SHP77 (cell line): ENCODE measurements at regions not wholly inside any gene's neighbourhood (a gene's known extent, or its start where the extent isn't known, plus 50 kb on each side); places are given as distances from the start of the nearest gene placed in this dataset.

Experiments
- DNase-seq, 2 experiments: peaks; one replicate each; lab custom pipeline; 2025; lab: John Stamatoyannopoulos, UW

DNA sequence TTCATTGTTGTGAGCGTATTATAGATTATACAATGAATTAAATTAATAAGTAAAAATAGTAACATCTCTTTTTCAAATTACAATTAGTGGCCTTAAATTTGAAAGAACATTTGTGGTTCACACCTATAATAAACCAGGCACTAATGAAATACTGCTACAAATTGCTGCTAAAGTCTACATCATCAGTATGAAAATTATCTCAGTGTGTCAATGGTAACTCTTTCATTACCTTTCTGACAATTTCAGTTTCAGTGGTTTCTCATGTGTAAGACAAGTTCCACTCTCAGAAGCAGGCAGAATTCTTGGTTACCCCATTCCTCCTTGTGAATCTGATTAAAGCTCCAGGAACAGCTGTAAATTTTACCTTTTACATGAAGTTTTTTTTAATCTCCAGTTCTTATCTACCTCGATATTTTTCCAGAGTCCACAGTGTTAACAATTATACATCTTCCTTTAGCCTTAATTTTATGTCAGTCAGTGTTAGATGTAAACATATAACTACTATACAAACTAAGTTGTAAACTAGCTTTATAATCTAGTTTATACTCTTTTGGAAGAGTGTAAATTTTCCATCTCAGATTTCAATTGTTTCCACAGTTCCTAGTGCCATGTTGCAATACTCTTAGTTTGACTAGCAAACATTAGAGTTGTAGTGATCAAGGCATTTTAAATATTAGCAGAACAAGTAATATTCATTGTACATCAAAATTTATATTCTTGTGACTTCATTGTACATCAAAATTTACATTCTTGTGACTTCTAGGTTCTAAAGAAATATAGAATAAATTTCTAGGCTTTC is 1038.4 kb downstream of the EPHA7 start:
- DNase-seq = no peak

DNA sequence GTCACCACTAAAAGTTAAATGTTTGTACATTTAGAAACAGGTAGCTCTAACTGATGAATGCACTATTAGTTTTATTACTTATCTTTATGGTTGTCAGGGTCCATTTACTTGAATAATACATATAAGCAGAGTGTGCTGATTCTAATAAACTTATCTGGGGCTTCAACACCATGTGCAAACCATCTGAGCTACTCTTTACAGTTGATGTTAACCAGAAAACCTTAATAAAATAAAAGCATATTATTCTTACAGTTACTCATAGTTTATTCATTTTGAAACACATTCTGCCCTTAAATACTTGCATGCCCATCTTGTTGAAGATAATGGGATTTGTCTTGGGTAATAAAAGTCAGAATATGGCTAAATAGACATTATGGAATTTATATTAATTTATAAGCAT is 1042.2 kb downstream of the EPHA7 start:
- DNase-seq = no peak

DNA sequence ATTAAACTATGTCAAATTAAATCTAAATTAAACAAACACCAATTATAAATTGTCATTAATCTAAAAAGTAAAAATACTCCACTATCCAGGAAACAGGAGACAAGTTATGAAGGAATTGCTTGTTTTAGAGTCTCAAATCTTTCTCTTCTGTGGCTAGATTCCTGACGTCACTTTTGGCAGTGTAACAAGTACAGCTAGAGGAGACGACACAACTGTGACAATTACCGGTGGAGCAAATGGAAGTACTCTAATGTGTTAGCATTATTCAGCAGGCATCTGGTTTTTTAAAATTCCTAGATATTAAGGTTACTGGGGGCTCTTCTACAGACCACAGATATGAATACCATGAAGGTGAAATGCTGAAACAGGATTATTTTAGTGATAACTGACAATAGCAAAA is 1042.7 kb downstream of the EPHA7 start:
- DNase-seq = peak; percentile 36 to 53

DNA sequence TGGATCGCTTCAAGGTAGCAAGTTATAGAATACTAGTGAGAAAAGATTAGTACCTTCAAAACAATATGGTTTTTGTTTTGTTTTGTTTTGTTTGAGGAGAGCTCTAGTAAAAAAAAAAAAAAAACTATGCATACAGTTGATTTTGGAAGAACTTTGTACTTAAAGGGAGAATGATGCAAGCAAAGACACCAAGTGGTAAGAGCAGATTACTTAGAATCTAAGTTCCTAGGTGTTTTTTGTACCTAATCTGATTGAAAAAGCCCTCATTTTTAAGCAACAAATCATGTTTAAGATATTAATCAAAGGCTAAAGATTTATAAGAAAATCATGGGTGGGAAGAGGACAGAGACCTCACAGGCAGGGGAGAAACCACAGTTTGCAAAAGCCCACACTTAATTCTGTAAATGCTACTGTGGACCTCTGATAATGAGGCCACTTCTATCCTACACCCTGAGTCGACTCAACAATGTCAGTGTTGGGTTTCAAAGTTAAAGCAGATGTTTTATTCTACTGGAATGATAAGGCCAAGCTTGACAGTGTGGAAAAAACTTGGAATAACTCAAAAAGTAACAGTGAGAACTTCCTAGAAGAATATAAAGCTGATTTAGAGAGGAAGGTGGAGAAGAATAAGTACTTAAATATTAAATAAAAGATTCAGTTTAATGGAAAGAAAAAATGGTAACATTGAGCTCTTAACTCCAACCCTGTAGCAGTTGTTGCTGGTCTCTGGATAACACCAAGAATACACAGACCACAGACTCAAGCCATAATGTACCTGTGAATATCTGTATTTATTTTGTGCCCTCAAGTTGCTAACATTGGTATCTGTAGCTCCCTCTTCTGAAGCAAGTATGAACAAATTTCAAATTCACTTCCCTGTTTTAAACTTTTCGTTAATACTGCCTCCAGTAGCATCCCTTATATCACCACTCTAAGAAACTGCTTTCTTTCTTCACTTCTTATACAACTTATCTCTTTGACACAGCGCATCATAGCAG is 1047.8 kb downstream of the EPHA7 start:
- no peak for DNase-seq

DNA sequence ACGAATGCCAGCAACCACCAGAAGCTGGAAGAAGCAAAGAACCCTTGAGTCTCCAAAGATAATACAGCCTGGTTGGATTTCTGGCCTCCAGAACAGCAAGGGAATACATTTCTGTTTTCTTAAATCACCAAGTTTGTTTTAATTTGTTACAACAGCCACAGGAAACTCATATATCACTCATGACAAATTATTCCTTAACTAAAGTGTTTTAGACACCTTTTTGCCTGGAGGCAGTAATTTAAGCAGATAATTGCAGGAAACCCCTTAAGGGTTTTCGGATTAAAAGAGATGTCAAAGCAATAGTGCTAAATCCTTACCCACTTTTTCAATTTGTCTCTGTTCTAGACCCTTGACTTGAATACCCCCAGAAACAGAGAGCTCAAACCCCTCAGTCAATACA is 1050.0 kb downstream of the EPHA7 start:
- DNase-seq = no peak

DNA sequence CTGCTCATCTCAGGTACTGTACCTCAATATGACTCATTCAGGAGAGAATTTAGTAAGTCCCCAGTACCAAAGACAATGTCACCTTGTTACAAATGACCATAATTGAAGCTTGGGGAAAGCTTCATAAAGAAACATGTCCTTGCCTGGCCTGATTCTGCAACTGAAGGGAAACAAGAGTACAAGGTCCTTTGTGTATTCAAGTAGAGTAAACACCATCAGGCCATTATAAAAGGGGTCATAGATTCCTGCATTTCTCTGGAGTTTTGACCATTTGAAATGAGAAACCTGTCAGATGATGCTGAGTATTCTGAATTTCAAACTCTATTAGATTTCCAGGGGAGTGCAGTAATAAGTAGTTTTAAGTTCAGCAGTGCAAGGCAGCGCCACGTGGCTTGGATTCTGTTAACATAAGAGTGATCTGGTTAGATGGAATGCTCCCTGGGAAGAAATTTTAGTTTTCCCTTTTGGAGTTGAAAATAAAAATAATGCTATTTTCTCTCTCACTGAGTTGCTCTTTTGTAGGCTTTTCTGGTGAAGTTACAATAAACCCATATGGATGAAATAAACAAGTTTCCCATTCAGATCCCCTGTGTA is 1054.3 kb downstream of the EPHA7 start:
- DNase-seq = peak in 1 of 2 experiments; percentile 4

DNA sequence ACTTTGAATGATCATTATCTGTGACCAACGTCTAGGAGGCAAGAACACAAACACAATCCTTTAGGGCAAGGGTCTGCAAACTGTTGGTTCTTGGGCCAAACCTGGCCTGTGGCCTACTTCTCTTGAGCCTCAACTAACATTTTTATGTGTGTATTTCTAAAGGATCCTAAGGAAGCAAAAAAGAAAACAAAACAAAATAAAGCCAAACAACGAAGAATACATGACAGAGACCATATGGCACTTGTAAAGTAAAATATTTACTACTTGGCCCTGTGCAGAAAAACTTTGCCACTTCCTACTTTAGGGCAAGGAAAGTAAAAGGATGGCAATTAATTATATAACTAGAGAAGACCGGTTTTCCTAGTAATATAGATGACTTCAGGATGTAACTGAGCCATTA is 1056.2 kb downstream of the EPHA7 start:
- DNase-seq = no peak

DNA sequence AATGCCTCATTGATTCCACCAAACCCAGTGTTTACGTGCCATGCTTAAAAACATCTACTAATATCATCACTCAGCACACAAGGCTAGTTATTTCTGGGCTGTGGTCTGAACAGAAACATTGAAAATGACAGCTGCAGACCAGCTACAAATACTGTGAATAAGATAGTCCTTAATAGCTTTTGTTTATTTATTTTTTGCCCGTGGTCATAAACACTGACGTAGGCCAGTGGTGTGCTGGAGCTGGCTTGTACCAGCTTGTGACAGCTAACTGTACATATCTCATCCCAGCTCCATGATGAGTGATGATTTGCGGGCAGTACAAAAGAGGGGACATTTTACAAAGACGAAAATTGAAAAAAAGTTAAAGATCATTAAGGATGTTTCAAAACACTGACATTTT is 1057.0 kb downstream of the EPHA7 start:
- no peak for DNase-seq

DNA sequence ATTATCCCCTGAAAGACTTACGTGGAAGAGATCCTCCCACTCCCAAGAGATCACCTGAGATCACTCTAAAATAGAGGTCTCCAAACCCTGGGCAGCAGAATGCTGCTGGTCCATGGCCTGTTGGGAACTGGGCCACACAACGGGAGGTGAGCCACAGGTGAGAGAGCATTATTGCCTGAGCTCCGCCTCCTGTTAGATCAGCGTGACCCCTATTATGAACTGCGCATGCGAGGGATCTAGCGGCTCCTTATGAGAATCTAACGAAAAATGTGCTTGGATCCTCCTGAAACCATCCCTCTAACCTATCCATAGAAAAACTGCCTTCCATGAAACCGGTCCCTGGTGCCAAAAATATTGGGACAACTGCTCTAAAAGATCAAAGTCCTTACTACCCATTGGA is 1057.4 kb downstream of the EPHA7 start:
- DNase-seq = no peak

DNA sequence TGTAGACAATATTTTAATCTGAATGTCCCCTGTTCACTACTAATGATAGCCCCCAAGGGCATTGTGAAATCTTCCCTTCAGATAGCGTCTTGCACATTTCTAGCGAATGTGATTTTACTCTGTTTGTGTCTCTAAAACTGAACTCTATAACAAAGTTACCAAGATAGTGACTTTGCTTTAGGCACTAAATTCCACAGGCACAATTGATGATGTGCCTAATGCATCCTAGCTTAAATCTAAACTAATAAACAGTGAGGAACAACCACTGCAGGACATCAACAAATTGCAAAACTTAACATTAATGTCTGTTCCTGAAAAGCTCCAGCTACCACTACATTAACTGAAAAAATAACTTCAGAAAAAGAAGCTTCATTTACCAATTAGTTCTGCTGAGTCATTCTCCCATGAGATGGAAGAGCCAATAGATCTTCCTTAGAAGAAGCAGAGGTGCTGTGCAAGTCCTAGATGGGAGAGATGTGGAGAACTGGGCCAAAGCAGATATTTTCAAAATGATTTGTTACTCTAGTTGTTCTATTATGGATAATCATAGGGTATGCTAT is 1065.0 kb downstream of the EPHA7 start:
- no peak for DNase-seq

DNA sequence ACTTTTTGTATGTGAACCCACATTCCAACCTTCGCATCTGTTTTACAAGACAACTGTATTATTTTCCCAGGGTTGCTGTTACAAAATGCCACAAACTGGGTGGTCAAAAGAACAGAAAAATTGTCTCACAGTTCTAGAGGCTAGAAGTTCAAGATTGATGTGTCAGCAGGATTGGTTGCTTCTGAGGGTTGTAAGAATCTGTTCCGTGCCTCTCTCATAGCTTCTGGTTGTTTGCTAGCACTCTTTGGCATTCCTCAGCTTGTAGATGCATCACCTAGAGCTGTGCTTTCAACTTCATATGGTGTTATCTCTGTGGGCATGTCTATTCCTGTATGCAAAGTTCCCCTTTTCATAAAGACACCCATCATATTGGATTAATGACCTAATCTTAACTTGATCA is 1067.2 kb downstream of the EPHA7 start:
- DNase-seq = no peak

DNA sequence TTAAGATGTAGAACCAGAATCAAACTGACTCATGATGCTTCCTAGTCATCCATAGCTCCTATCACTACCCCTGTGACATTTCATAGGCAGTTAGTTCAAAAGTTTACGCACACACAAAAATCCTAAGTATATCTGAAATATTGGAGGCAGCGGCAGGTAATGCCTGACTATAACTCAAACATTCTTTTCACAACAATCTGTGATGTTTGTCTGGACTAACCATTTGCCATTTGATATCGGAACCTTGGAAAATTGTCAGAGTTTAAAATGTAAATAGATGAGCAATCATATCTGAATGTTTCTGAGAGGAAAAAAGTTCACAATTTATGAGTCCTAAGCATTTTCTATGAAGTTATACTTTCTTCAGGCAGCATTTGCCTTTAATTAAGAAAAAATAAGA is 1078.2 kb downstream of the EPHA7 start:
- no peak for DNase-seq

DNA sequence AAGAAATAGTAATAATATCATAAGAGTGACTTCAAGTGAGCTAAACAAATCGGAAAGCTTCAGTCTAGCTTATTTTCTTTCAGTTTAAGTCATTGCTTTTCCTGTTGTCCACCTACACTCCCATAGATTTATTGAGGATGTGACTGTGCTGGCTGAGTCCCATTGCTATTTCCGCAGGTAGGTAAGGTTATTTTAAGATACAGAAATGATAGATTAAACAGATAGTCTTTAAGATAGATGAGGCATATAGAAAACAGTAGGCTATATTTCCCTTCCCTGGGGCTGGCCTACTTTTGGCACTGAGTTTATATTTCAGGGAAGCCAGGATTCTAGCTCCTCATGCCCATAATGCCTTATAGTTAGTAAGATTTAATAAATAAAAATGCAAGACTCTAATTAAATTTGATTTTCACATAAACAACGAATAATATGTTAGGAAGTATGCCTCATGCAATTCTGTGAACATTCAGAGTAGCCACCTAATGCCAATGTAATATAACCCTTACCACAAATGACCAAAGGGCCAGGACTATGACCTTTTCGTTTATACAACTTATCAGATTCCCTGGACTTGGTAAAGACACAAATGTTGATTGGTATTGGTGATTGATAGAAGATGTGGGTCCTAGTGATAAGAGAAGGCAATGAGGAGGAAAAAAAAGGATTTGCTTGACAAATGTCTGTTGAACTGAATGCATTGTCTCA is 1079.3 kb downstream of the EPHA7 start:
- DNase-seq = no peak

DNA sequence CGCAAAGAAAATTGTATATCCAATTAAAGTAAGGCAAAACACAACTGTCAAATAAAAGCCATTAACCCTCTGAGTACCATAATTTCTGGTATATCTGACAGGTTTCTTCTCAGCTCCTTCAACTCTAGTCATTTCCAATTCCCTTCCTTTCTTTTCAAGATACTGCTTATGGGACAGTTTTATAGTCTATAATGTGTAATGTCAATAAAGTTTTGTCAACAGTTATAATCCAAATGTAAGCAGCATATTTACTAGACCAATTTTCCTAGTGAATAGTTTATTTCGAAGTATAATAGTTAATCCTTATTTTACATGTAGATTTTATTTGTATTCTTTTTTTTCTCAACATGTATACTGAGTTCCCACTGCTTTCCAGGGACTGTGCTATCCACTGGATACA is 1081.8 kb downstream of the EPHA7 start:
- DNase-seq = no peak

DNA sequence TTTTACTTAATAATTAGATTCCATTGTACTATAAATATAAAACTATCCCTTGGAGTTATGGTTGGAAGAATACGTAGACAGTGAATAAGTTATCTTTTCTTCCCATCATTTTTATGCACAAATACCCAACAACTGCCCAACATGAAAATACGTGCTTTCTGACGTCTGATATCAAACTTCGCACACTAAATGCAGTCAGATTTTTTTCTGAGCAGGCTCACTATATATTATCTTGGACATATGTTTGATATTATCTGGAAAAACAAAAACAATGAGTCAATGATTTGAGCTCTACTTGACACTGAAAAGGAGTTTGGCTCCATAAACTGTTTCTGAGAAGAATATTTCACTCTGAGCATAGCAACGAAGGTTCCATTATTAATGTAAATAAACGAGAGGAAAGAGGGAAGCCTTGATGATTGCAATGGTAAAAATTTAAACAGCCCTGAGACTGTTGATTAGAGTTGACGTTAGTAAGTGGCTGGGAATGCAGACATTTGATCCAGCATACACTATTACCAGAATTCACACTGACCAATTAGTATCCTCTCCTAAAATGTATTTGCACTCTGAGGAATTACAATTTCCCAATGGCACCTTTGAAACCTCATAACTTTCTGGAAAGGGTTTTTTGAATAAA is 1090.0 kb downstream of the EPHA7 start:
- DNase-seq = no peak

DNA sequence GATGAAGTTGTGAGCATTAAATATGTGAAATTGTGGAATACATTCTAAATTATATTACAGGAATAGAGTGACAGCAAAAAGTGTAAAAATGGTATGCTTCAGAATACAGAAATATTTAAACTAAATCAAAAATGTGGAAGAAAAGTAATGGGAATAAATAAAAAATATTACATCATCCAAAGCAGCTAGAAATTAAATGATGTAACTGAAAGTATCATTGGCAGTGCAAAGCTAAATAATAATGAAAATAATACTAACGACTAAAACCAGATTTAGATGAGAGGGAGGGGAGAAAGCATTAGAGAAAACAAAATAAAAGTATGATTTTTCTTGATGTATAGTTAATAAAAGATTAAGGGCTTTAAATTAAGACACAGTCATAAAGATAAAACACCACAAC is 1104.0 kb downstream of the EPHA7 start:
- no peak for DNase-seq

DNA sequence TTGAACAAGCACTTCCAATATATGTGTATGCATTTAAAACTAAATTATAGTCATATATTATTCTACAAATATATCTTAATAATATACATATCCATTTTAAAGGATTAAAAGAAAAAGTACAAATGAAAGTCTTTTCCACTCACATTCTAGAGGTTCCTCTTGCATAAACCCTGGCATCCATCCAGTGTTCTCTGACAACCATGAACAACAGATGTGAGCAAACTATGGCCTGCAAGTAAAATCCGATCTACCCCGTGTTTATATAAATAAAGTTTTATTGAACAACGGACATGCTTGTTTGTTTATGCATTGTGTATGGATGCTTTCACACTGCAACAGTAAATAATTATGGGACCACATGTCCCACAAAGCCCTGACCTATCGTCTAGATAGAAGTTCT is 1122.3 kb downstream of the EPHA7 start:
- DNase-seq = peak in 1 of 2 experiments; percentile 6

DNA sequence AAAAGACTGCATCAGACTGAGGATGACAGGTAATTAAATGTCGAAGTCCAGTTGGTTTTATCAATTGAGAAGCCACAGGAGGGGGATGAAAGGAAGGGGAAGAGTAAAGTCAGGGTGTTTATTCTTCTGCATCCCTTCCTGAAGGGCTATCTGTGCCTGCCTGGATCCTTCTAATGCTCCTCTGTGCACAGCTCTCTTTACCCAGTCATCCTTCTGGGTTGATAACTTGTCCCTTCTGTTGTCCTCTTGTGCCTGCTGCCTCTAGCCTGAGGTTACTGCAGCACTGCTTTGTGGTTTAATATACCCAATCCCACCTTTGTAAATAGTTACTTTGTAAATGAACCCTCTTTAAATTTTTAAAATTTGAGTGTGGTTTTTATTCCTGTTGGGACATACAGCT is 1127.3 kb downstream of the EPHA7 start:
- DNase-seq = no peak

DNA sequence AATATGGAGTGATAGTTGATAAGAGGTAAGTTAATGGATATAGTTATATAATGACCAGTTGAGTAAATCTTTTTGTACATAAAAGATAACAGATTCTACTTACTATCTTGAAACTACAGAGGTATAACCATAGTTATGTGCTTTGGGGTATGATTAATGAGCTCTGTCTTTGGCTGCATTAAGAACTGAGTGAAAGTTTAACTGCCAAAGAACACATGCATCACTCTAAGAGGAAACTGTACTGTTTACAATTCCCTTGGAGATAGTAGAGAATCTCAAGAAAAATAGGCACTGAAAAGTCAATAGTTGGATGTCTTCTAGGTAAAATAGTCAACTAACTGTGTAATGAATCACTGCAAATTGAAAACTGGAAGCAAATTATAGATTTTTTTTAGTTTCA is 1129.5 kb downstream of the EPHA7 start:
- no peak for DNase-seq

DNA sequence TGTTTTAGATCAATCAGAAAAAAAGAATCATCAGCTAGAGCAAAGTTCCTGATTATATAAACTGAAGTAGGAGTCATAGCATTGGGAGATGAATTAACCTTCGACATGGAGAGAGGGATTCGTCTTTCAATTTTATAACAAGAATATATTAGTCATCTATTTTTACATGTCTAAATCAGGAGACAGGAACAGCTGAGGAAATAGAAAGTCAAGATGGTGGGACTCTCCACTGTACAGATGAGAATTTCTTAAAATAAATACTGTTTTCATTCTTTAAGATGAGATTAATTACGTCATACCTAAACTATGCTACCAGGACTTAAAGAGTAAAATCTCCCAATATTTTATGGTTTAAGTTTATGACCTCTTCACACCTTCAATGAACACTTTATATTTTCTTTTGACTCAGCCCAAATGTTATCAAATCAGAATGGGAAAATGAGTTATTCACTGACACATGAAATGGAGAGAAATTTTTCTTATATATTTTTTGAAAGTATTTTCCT is 1137.7 kb downstream of the EPHA7 start:
- DNase-seq = no peak

DNA sequence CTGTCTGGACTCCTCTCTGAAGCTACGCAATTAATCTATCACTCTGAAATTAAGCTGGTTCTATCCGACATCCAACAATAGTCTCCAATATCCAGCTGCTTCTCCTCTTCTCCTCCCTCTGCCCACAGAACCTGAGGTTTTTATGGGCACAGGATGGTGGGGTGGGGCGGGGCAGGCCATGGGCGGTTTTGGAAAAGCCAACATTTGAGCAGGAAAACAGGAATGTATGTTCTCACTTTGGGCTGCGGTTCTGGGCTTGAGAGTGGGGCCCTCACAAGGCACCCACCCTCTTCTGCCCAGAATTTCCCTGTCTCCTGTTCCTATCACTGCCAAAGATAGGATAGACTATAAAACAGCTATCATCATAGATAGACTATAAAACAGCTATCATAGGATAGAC is 1144.2 kb downstream of the EPHA7 start:
- no peak for DNase-seq
